PC-9 (cell line): ENCODE measurements at regions not wholly inside any gene's neighbourhood (a gene's known extent, or its start where the extent isn't known, plus 50 kb on each side); places are given as distances from the start of the nearest gene placed in this dataset.

Source experiments
- BruUV-seq: library from RNA; stranded (reverse); fragments of 400-500 nt; replicated peaks from 2 replicates; lab custom pipeline; 2021; lab: Mats Ljungman, UMichigan
- CTCF ChIA-PET: fragments of 300-600 bp; sonication (Branson Sonifier 250); formaldehyde crosslinking; loops from one replicate; lab custom pipeline; 2022; ENCODE audit warnings: antibody characterized with exemption; lab: Charles Lee
- POLR2A ChIA-PET: fragments of 300-600 bp; sonication (Branson Sonifier 250); formaldehyde crosslinking; loops from one replicate; lab custom pipeline; 2022; ENCODE audit warnings: antibody characterized with exemption; ENCODE audit not compliant: unreplicated experiment; lab: Charles Lee
- DNase-seq, 2 experiments: peaks; one replicate each; pipeline versions ENCODE4 v3.0.0 to v3.0.0-alpha.2; 2015 to 2022; ENCODE audit warnings: mixed read lengths in 1 of 2
- H2AFZ ChIP-seq: fragments of 200-600 bp; sonication (generic); 2 replicates; pipeline ENCODE4 v1.8.1; 2017; ENCODE audit warnings: antibody characterized with exemption
- H3F3A ChIP-seq: fragments of 200-600 bp; sonication (generic); 2 replicates; pipeline ENCODE4 v1.8.1; 2017; ENCODE audit warnings: antibody characterized with exemption, mild to moderate bottlenecking, low read depth; ENCODE audit not compliant: insufficient read depth
- H3K27ac ChIP-seq: fragments of 200-600 bp; sonication (generic); 2 replicates; pipeline ENCODE4 v1.6.1; 2016; ENCODE audit warnings: mixed run types
- H3K27me3 ChIP-seq: fragments of 200-600 bp; sonication (generic); 2 replicates; pipeline ENCODE4 v1.6.1; 2016; ENCODE audit warnings: low read depth, mixed run types; ENCODE audit not compliant: insufficient read depth
- H3K36me3 ChIP-seq: fragments of 200-600 bp; sonication (generic); 2 replicates; pipeline ENCODE4 v1.6.1; 2016; ENCODE audit warnings: low read depth, mixed run types
- H3K4me1 ChIP-seq: fragments of 200-600 bp; sonication (generic); replicated peaks from 2 replicates; pipeline ENCODE4 v1.6.1; 2016; ENCODE audit warnings: mixed run types; ENCODE audit not compliant: insufficient read depth
- H3K4me2 ChIP-seq: fragments of 200-600 bp; sonication (generic); 2 replicates; pipeline ENCODE4 v1.6.1; 2017; ENCODE audit warnings: mixed run types
- H3K4me3 ChIP-seq: fragments of 200-600 bp; sonication (generic); 2 replicates; pipeline ENCODE4 v1.6.1; 2016; ENCODE audit warnings: mixed run types
- H3K79me2 ChIP-seq: fragments of 200-600 bp; sonication (generic); 2 replicates; pipeline ENCODE4 v1.6.1; 2017; ENCODE audit warnings: low read depth, mixed run types
- H3K9me2 ChIP-seq: fragments of 200-600 bp; sonication (generic); 2 replicates; pipeline ENCODE4 v1.8.1; 2017; ENCODE audit warnings: mild to moderate bottlenecking; ENCODE audit not compliant: insufficient read depth
- H3K9me3 ChIP-seq: fragments of 200-600 bp; sonication (generic); 2 replicates; pipeline ENCODE4 v1.8.1; 2016; ENCODE audit warnings: low read depth; ENCODE audit not compliant: insufficient read depth
- H4K20me1 ChIP-seq: fragments of 200-600 bp; sonication (generic); 2 replicates; pipeline ENCODE4 v1.8.1; 2017; ENCODE audit not compliant: insufficient read depth
- EZH2 ChIP-seq: fragments of 200-600 bp; sonication (generic); IDR thresholded peaks from 2 replicates; pipeline ENCODE4 v1.8.0; 2017; ENCODE audit warnings: antibody characterized with exemption, low read depth
- intact Hi-C: fragments of 100-400 bp; cut with micrococcal nuclease; formaldehyde crosslinking; loops from one replicate; pipeline ENCODE4 v1.10.0; 2022; ENCODE audit not compliant: unreplicated experiment
- TF ChIP-seq, protein P1 (sequence below): fragments of 200-600 bp; sonication (generic); conservative IDR thresholded peaks from 2 replicates; pipeline ENCODE4 v1.6.1; 2017; ENCODE audit warnings: mixed run types, antibody characterized with exemption, mild to moderate bottlenecking, moderate library complexity

- no peak for DNase-seq
- Histone ChIP-seq H3K27ac (no peak overlapping the region), H3K79me2 (peaks cover 95% of the 10 kb centered on the region), H3K4me1 (peaks cover 46% of the 10 kb centered on the region), H4K20me1 (peaks cover 44% of the 10 kb centered on the region), H3K9me3 (no peaks in the 10 kb centered on the region), H3K9me2 (no peaks in the 10 kb centered on the region), H3K36me3 (no peaks in the 10 kb centered on the region), H3K4me3 (no peak overlapping the region), H3F3A (peaks cover 43% of the 10 kb centered on the region), H3K27me3 (no peaks in the 10 kb centered on the region), H2AFZ (no peak overlapping the region), H3K4me2 (no peak overlapping the region)
- POLR2A ChIA-PET = interaction anchor here (0.7 kb wide), 1 partner anchor 35 kb away, joined by 3 read pairs; no protein-coding TSS in a partner anchor
- intact Hi-C loops = no loop called here
- TF ChIP-seq EZH2 = no peak
- TF ChIP-seq, protein P1, sequence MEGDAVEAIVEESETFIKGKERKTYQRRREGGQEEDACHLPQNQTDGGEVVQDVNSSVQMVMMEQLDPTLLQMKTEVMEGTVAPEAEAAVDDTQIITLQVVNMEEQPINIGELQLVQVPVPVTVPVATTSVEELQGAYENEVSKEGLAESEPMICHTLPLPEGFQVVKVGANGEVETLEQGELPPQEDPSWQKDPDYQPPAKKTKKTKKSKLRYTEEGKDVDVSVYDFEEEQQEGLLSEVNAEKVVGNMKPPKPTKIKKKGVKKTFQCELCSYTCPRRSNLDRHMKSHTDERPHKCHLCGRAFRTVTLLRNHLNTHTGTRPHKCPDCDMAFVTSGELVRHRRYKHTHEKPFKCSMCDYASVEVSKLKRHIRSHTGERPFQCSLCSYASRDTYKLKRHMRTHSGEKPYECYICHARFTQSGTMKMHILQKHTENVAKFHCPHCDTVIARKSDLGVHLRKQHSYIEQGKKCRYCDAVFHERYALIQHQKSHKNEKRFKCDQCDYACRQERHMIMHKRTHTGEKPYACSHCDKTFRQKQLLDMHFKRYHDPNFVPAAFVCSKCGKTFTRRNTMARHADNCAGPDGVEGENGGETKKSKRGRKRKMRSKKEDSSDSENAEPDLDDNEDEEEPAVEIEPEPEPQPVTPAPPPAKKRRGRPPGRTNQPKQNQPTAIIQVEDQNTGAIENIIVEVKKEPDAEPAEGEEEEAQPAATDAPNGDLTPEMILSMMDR = no peak
- CTCF ChIA-PET = no interaction called here
- BruUV-seq = no TSS peak
These were observed 61.9 kb upstream of the CYP2D6 start for GRCh38 chr22:42192547-42192946.

DNA sequence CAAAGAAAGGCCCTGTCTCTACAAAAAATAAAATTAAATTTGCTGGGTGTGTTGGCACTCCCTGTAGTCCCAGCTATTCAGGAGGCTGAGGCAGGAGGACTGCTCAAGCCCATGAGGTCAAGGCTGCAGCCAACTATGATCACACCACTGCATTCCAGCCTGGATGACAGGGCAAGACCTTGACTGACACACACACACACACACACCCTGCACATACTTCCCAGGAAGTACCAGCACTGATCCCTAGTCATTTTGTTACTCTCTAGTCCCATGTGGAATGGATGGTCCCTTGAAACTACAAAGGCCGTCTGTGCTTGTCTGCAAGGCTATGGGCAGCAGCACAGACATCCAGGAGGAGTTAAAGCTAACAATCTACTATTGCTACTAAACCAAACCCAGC, 59.7 kb upstream of the CYP2D6 start:
- no peaks in the 10 kb centered on the region for H3K9me2 ChIP-seq
- BruUV-seq = no TSS peak
- H3K4me2 ChIP-seq = no peak overlapping the region
- intact Hi-C loops = no loop called here
- no peak overlapping the region for H3K27ac ChIP-seq
- no peaks in the 10 kb centered on the region for H3K36me3 ChIP-seq
- H3K79me2 ChIP-seq = peaks cover 96% of the 10 kb centered on the region
- peaks cover 29% of the 10 kb centered on the region for H3F3A ChIP-seq
- H3K9me3 ChIP-seq = no peaks in the 10 kb centered on the region
- H3K4me1 ChIP-seq = peaks cover 28% of the 10 kb centered on the region
- POLR2A ChIA-PET = no interaction called here
- TF ChIP-seq, protein P1 = no peak
- TF ChIP-seq EZH2 = no peak
- no peak overlapping the region for H3K4me3 ChIP-seq
- H3K27me3 ChIP-seq = no peaks in the 10 kb centered on the region
- no peak for DNase-seq
- no peak overlapping the region for H2AFZ ChIP-seq
- H4K20me1 ChIP-seq = peaks cover 40% of the 10 kb centered on the region
- CTCF ChIA-PET = no interaction called here

GRCh38 chr22:42189761-42190160, 59.2 kb upstream of the CYP2D6 start:
- BruUV-seq = no TSS peak
- CTCF ChIA-PET = no interaction called here
- H3K27ac ChIP-seq = no peak overlapping the region
- no peaks in the 10 kb centered on the region for H3K9me3 ChIP-seq
- H3K36me3 ChIP-seq = no peaks in the 10 kb centered on the region
- peaks cover 25% of the 10 kb centered on the region for H3F3A ChIP-seq
- TF ChIP-seq, protein P1 = no peak
- no peak for TF ChIP-seq EZH2
- peaks cover 100% of the 10 kb centered on the region for H3K79me2 ChIP-seq
- no peak overlapping the region for H3K4me3 ChIP-seq
- no peak for DNase-seq
- POLR2A ChIA-PET = no interaction called here
- H3K9me2 ChIP-seq = no peaks in the 10 kb centered on the region
- intact Hi-C loops = no loop called here
- H3K4me1 ChIP-seq = peaks cover 23% of the 10 kb centered on the region
- H3K27me3 ChIP-seq = no peaks in the 10 kb centered on the region
- H2AFZ ChIP-seq = no peak overlapping the region
- no peak overlapping the region for H3K4me2 ChIP-seq
- peaks cover 40% of the 10 kb centered on the region for H4K20me1 ChIP-seq
